ENCODE measurements at regions not wholly inside any gene's neighbourhood (a gene's known extent, or its start where the extent isn't known, plus 50 kb on each side); places are given as distances from the start of the nearest gene placed in this dataset.

- no peak overlapping the region for H3K4me2 ChIP-seq (ENCODE audit: insufficient read depth, low read length)
- H2AFZ ChIP-seq (ENCODE audit: low read depth, low read length), result no peak overlapping the region
- CTCF ChIA-PET (ENCODE audit: low intra/inter-chr PET ratio), result no interaction called here
- H3K9ac ChIP-seq (ENCODE audit: insufficient read depth in 1 of 2, low read depth in 2 of 2, low read length in 2 of 2), result no peak overlapping the region
- in situ Hi-C loops (cut with MboI), result no loop called here
- no TSS peak for BruUV-seq (replicated peaks)
- peaks cover 0 to under 1% of the 10 kb centered on the region in 2 experiments; a peak in 1 of 5 replicates for H3K4me1 ChIP-seq (replicated peaks in 1 of 2; ENCODE audit: control insufficient read depth in 2 of 2, insufficient read depth in 2 of 2, low read length in 2 of 2)
- H3K27me3 ChIP-seq (ENCODE audit: control insufficient read depth in 2 of 2, insufficient read depth in 2 of 2, low read length in 2 of 2), result no peaks in the 10 kb centered on the region
- ATAC-seq (no peak), FAIRE-seq (no peak), DNase-seq (ENCODE audit: extremely low read depth in 1 of 4, low spot score in 3 of 4) (no peak)
- no peaks in the 10 kb centered on the region for H3K79me2 ChIP-seq (ENCODE audit: control insufficient read depth, insufficient read depth, low read length)
- H3K27ac ChIP-seq (ENCODE audit: extremely low read depth, low read depth, low read length), result no peak overlapping the region
- no peaks in the 10 kb centered on the region for H3K36me3 ChIP-seq (ENCODE audit: control insufficient read depth, insufficient read depth, low read length)
- no peaks in the 10 kb centered on the region for H3K9me3 ChIP-seq (replicated peaks; ENCODE audit: control insufficient read depth, insufficient read depth, low read depth, low read length)
- intact Hi-C loops (cut with micrococcal nuclease), result no loop called here
- TF ChIP-seq RBM17 (IDR thresholded peaks at IDR 0.05; ENCODE audit: borderline replicate concordance, low read depth, low read length), result no peak
- TF ChIP-seq ZNF232 (CRISPR knock-in tag; IDR thresholded peaks at IDR 0.05), result no peak
- no peak for TF ChIP-seq PHTF2 (CRISPR knock-in tag; IDR thresholded peaks at IDR 0.05)
- no peak for TF ChIP-seq HNRNPLL (IDR thresholded peaks at IDR 0.05; ENCODE audit: low read depth, low read length, poor library complexity, severe bottlenecking)
- no peak for TF ChIP-seq CEBPG (CRISPR knock-in tag; IDR thresholded peaks at IDR 0.05)
- TF ChIP-seq CEBPG (tag; conservative IDR thresholded peaks at IDR 0.05 in 1 of 2, IDR thresholded peaks at IDR 0.05 in 1 of 2), result no peak
- no peak for TF ChIP-seq ZNF778 (CRISPR knock-in tag; IDR thresholded peaks at IDR 0.05)
- no peak for TF ChIP-seq SIX5 (IDR thresholded peaks at IDR 0.05; ENCODE audit: borderline replicate concordance in 1 of 2, insufficient read depth in 1 of 2, low read depth in 1 of 2, low read length in 2 of 2)
- no peak for TF ChIP-seq BMI1 (IDR thresholded peaks at IDR 0.05; ENCODE audit: low read length)
- no peak for TF ChIP-seq ZNF780A (CRISPR knock-in tag; IDR thresholded peaks at IDR 0.05)
- TF ChIP-seq EP400 (IDR thresholded peaks at IDR 0.05), result no peak
- TF ChIP-seq MLLT1 (IDR thresholded peaks at IDR 0.05), result no peak
- TF ChIP-seq NFE2L1 (tag; IDR thresholded peaks at IDR 0.05; ENCODE audit: borderline replicate concordance, low read depth), result no peak
- TF ChIP-seq, protein P1, sequence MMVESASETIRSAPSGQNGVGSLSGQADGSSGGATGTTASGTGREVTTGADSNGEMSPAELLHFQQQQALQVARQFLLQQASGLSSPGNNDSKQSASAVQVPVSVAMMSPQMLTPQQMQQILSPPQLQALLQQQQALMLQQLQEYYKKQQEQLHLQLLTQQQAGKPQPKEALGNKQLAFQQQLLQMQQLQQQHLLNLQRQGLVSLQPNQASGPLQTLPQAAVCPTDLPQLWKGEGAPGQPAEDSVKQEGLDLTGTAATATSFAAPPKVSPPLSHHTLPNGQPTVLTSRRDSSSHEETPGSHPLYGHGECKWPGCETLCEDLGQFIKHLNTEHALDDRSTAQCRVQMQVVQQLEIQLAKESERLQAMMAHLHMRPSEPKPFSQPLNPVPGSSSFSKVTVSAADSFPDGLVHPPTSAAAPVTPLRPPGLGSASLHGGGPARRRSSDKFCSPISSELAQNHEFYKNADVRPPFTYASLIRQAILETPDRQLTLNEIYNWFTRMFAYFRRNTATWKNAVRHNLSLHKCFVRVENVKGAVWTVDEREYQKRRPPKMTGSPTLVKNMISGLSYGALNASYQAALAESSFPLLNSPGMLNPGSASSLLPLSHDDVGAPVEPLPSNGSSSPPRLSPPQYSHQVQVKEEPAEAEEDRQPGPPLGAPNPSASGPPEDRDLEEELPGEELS (CRISPR knock-in tag; IDR thresholded peaks at IDR 0.05; ENCODE audit: borderline replicate concordance), result no peak
- TF ChIP-seq NELFE (IDR thresholded peaks at IDR 0.05; ENCODE audit: insufficient read depth, insufficient read length), result no peak
- TF ChIP-seq SLC30A9 (CRISPR knock-in tag; IDR thresholded peaks at IDR 0.05), result no peak
- no peak overlapping the region for H3K4me3 ChIP-seq
- no peaks in the 10 kb centered on the region for H3K9me1 ChIP-seq (ENCODE audit: control insufficient read depth, insufficient read depth, low read length)
- POLR2A ChIA-PET, result interaction anchor here (0.8 kb wide), 1 partner anchor 11 kb away, joined by 4 read pairs; no protein-coding TSS in a partner anchor
- H4K20me1 ChIP-seq (replicated peaks; ENCODE audit: control insufficient read depth, insufficient read depth, low read length), result no peaks in the 10 kb centered on the region
Observed at GRCh38 chr2:143942486-143942885, 577.4 kb downstream of the ZEB2 start.
